Loucy (cell line): ENCODE measurements at regions not wholly inside any gene's neighbourhood (a gene's known extent, or its start where the extent isn't known, plus 50 kb on each side); places are given as distances from the start of the nearest gene placed in this dataset.

ENCODE experiments used
- H2AFZ ChIP-seq: fragments of 200-600 bp; sonication (generic); 2 replicates; pipeline ENCODE4 v1.6.0; 2016; ENCODE audit warnings: antibody characterized with exemption, mild to moderate bottlenecking, low read length, moderate library complexity
- H3F3A ChIP-seq: fragments of 200-600 bp; 2 replicates; pipeline ENCODE4 v1.6.0; 2016; ENCODE audit warnings: antibody characterized with exemption, low read depth, mild to moderate bottlenecking
- H3K27me3 ChIP-seq: fragments of 200-600 bp; sonication (generic); 2 replicates; pipeline ENCODE4 v1.6.1; 2014; ENCODE audit warnings: low read length, mild to moderate bottlenecking; ENCODE audit not compliant: insufficient read depth, poor library complexity, severe bottlenecking
- H3K36me3 ChIP-seq: fragments of 200-600 bp; sonication (generic); 2 replicates; pipeline ENCODE4 v1.6.1; 2016; ENCODE audit warnings: low read length; ENCODE audit not compliant: insufficient read depth
- H3K4me1 ChIP-seq: fragments of 200-600 bp; sonication (generic); 2 replicates; pipeline ENCODE4 v1.5.1; 2014; ENCODE audit warnings: low read length, mild to moderate bottlenecking; ENCODE audit not compliant: insufficient read depth, poor library complexity, severe bottlenecking
- H3K4me2 ChIP-seq: fragments of 200-600 bp; sonication (generic); 2 replicates; pipeline ENCODE4 v1.6.0; 2014; ENCODE audit warnings: antibody characterized with exemption, low read length, low read depth, mild to moderate bottlenecking; ENCODE audit not compliant: poor library complexity, severe bottlenecking
- H3K4me3 ChIP-seq: fragments of 200-600 bp; sonication (generic); 2 replicates; pipeline ENCODE4 v1.5.1; 2014; ENCODE audit warnings: low read length, mild to moderate bottlenecking, mixed read lengths; ENCODE audit not compliant: poor library complexity, severe bottlenecking
- H3K79me2 ChIP-seq: fragments of 200-600 bp; sonication (generic); 2 replicates; pipeline ENCODE4 v1.6.1; 2014; ENCODE audit warnings: low read length; ENCODE audit not compliant: insufficient read depth
- H3K9ac ChIP-seq: fragments of 200-600 bp; sonication (generic); 2 replicates; pipeline ENCODE4 v1.6.0; 2014; ENCODE audit warnings: mild to moderate bottlenecking, low read depth, low read length, moderate library complexity; ENCODE audit not compliant: poor library complexity, severe bottlenecking
- H3K9me2 ChIP-seq: fragments of 200-600 bp; sonication (generic); replicated peaks from 2 replicates; pipeline ENCODE4 v1.6.1; 2016; ENCODE audit warnings: low read depth, low read length, mixed read lengths
- H3K9me3 ChIP-seq: fragments of 200-600 bp; sonication (generic); 2 replicates; pipeline ENCODE4 v1.6.1; 2014; ENCODE audit warnings: mild to moderate bottlenecking, antibody characterized with exemption, low read length, low read depth; ENCODE audit not compliant: insufficient read depth
- H4K20me1 ChIP-seq: fragments of 200-600 bp; sonication (generic); 2 replicates; pipeline ENCODE4 v1.6.0; 2014; ENCODE audit warnings: antibody characterized with exemption, low read length, mild to moderate bottlenecking; ENCODE audit not compliant: insufficient read depth, poor library complexity, severe bottlenecking
- EZH2phosphoT487 ChIP-seq: fragments of 200-600 bp; IDR thresholded peaks from 2 replicates; pipeline ENCODE4 v1.6.1; 2018; ENCODE audit warnings: antibody characterized with exemption, mild to moderate bottlenecking, moderate library complexity, borderline replicate concordance
- TF ChIP-seq, protein P1 (sequence below): fragments of 200-600 bp; sonication (generic); conservative IDR thresholded peaks from 2 replicates; pipeline ENCODE4 v1.5.1; 2014; ENCODE audit warnings: mild to moderate bottlenecking, antibody characterized with exemption, low read length

DNA sequence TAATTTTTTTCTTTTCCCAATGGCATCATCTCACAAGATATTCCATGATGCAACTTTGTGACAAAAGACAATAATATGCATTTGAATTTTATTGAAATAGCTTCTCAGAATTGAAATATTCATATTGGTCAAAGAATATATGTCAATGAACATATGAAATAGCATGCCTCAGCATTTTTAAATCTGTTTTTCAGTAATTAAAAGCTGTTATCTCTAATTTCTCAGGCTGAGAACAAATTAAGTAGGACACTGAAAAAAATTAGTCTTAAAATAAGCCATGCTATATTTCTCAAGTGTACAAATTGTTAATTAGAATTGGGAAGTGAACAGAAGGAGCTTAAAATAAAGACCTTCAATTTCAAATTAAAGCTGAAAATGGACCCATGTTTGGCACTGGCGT, 570.1 kb downstream of the MFSD1 start:
- TF ChIP-seq, protein P1, sequence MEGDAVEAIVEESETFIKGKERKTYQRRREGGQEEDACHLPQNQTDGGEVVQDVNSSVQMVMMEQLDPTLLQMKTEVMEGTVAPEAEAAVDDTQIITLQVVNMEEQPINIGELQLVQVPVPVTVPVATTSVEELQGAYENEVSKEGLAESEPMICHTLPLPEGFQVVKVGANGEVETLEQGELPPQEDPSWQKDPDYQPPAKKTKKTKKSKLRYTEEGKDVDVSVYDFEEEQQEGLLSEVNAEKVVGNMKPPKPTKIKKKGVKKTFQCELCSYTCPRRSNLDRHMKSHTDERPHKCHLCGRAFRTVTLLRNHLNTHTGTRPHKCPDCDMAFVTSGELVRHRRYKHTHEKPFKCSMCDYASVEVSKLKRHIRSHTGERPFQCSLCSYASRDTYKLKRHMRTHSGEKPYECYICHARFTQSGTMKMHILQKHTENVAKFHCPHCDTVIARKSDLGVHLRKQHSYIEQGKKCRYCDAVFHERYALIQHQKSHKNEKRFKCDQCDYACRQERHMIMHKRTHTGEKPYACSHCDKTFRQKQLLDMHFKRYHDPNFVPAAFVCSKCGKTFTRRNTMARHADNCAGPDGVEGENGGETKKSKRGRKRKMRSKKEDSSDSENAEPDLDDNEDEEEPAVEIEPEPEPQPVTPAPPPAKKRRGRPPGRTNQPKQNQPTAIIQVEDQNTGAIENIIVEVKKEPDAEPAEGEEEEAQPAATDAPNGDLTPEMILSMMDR = no peak
- TF ChIP-seq EZH2phosphoT487 = no peak
- no peak overlapping the region for H3K4me3 ChIP-seq
- H2AFZ ChIP-seq = no peak overlapping the region
- no peaks in the 10 kb centered on the region for H3K4me1 ChIP-seq
- H3K27me3 ChIP-seq = no peaks in the 10 kb centered on the region
- H3K9ac ChIP-seq = no peak overlapping the region
- H3K9me2 ChIP-seq = no peaks in the 10 kb centered on the region
- no peaks in the 10 kb centered on the region for H3K36me3 ChIP-seq
- H3F3A ChIP-seq = no peaks in the 10 kb centered on the region
- no peak overlapping the region for H3K4me2 ChIP-seq
- H3K9me3 ChIP-seq = no peaks in the 10 kb centered on the region
- no peaks in the 10 kb centered on the region for H4K20me1 ChIP-seq
- H3K79me2 ChIP-seq = no peaks in the 10 kb centered on the region

DNA sequence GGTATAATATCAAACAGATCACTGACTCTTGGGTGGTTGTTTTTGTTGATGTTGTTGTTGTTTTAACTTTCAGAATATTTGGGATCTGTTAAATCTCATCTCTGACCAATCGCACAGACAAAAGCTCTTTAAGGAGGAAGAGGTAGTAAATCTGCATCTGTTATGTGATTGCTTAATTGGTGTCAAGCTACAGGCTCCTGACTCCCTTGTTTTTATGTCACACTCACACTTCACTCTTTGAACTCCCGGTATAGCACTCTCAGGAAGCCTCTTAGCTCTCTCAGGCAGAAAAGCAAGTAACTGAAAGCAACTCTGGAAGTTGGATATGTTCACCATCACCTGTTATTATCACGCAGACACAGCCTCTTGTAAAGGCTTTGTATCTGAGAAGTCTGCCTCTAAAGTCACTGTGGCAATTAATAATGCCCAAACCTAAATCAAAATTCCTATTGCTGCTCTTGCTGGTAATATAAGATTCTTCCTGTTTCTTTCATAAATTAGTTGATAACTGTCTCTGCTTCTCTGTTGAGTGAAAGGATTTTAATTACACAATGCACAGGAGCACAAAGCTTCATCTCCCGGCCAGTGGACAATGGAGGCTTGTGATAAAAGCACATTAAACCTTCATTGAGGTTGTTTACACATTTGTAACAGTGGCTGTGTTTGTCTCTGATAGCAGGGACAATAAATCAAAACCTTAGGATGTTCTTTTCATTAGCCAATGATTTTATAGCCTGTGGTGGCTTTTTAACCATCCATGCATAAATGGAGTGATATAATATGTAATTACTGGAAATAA, 576.7 kb downstream of the MFSD1 start:
- Histone ChIP-seq H3K9me3 (no peaks in the 10 kb centered on the region), H3K27me3 (no peaks in the 10 kb centered on the region), H3K79me2 (no peaks in the 10 kb centered on the region), H3K36me3 (no peaks in the 10 kb centered on the region), H3K4me2 (no peak overlapping the region), H3K9ac (no peak overlapping the region), H3K4me3 (no peak overlapping the region), H2AFZ (no peak overlapping the region), H3K4me1 (no peaks in the 10 kb centered on the region), H3K9me2 (no peaks in the 10 kb centered on the region), H4K20me1 (no peaks in the 10 kb centered on the region), H3F3A (no peaks in the 10 kb centered on the region)
- TF ChIP-seq EZH2phosphoT487 = no peak
- TF ChIP-seq, protein P1 = no peak

DNA sequence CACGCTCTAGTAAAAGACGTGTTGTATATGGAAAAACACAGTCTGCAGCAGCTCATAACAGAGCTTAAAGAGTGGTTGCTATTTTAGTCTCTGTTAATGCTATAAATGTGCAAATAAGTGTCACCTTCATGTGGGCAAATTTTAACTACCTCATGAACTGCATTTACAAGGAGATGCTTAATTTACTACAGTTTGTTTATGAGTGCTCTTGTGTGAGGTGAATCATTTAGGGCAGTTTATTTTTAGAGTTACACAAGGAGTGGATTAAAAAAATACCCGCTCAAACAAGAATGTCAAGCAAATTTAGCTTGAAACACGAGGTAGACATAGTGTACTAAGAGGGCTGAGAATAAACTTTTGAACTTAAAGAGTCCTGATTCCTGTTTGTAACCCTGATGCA, 579.0 kb downstream of the MFSD1 start:
- Histone ChIP-seq H3F3A (no peaks in the 10 kb centered on the region), H3K9me3 (no peaks in the 10 kb centered on the region), H3K4me1 (no peaks in the 10 kb centered on the region), H3K36me3 (no peaks in the 10 kb centered on the region), H3K9me2 (no peaks in the 10 kb centered on the region), H3K4me2 (no peak overlapping the region), H3K79me2 (no peaks in the 10 kb centered on the region), H2AFZ (no peak overlapping the region), H4K20me1 (no peaks in the 10 kb centered on the region), H3K9ac (no peak overlapping the region), H3K27me3 (no peaks in the 10 kb centered on the region), H3K4me3 (no peak overlapping the region)
- no peak for TF ChIP-seq EZH2phosphoT487
- TF ChIP-seq, protein P1 = no peak
